SK-N-MC (cell line): ENCODE measurements at regions not wholly inside any gene's neighbourhood (a gene's known extent, or its start where the extent isn't known, plus 50 kb on each side); places are given as distances from the start of the nearest gene placed in this dataset.

Source experiments
- EZH2 ChIP-seq: fragments of 200-600 bp; sonication (generic); IDR thresholded peaks from one replicate; pipeline ENCODE4 v1.6.1; 2017; ENCODE audit warnings: antibody characterized with exemption
- FOXP2 ChIP-seq: optimal IDR thresholded peaks from 2 replicates; pipeline ENCODE3; 2011; ENCODE audit warnings: mild to moderate bottlenecking, moderate library complexity; ENCODE audit not compliant: insufficient read depth; ENCODE audit errors: extremely low read length, control extremely low read depth
- POLR2AphosphoS5 ChIP-seq: IDR thresholded peaks from 2 replicates; pipeline ENCODE4 v1.6.1; 2012; ENCODE audit warnings: mild to moderate bottlenecking, low read depth, low read length, borderline replicate concordance

GRCh38 chr3:147509448-147509847 lies 100.3 kb downstream of the ZIC1 start:
- TF ChIP-seq POLR2AphosphoS5 (no peak), EZH2 (no peak), FOXP2 (no peak)
